ENCODE measurements at regions not wholly inside any gene's neighbourhood (a gene's known extent, or its start where the extent isn't known, plus 50 kb on each side); places are given as distances from the start of the nearest gene placed in this dataset.

- Histone ChIP-seq H3K4me3 (ENCODE audit: low read depth, low read length) (no peak overlapping the region), H3K27me3 (ENCODE audit: control insufficient read depth, insufficient read depth, low read length) (no peaks in the 10 kb centered on the region), H3K36me3 (ENCODE audit: control insufficient read depth, insufficient read depth, low read length) (no peaks in the 10 kb centered on the region)
- no peak for DNase-seq (ENCODE audit: low read depth)
- no peak for TF ChIP-seq CTCF (IDR thresholded peaks at IDR 0.05; ENCODE audit: insufficient read depth, low read length, poor library complexity, severe bottlenecking)
Observed at GRCh38 chr5:107169867-107170266, 500.9 kb downstream of the EFNA5 start.

DNA sequence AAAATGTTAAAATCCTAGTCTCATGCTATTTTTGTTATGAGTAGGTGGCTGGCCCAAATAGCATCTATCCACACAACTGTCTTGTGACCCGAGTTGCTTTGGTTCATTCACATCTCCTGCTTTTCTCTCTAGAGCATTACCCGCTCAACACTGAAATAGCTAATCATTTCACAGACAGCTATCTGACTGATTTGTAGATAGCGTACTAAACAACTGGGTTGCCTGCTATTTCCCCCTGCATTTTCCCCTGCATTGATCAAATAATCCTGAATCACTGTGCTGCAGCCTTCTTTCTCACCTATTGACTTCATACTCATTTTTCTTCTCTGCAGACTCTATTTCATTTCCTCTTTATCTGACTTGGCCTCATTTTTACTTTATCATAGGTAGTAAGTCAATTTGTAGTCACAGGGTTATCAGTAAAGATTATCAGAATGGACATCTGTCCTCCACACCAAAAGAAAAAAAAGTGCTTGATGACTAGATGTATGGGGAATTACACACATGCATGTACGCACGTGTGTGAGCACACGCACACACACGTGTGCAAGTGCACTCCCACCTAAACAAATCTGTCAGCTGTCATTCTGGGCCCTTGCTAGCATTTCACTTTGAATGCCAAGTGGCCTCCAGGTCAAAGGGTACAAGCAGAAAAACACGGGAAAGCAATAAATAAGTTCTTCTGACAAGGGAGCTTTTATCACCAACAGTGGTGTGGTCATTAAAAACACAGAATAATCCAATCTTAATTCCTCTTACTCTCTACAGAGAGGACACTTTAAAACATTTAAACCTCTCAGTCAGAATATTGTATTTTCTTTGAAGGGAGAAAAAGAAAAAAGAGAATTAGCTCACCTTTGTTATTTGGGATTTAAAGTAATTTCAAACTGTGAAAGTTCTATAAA, 501.6 kb downstream of the EFNA5 start:
- Histone ChIP-seq H3K4me3 (ENCODE audit: low read depth, low read length) (no peak overlapping the region), H3K27me3 (ENCODE audit: control insufficient read depth, insufficient read depth, low read length) (no peaks in the 10 kb centered on the region), H3K36me3 (ENCODE audit: control insufficient read depth, insufficient read depth, low read length) (no peaks in the 10 kb centered on the region)
- no peak for TF ChIP-seq CTCF (IDR thresholded peaks at IDR 0.05; ENCODE audit: insufficient read depth, low read length, poor library complexity, severe bottlenecking)
- no peak for DNase-seq (ENCODE audit: low read depth)

GRCh38 chr5:107168086-107168485, 502.7 kb downstream of the EFNA5 start:
- Histone ChIP-seq H3K36me3 (ENCODE audit: control insufficient read depth, insufficient read depth, low read length) (no peaks in the 10 kb centered on the region), H3K27me3 (ENCODE audit: control insufficient read depth, insufficient read depth, low read length) (no peaks in the 10 kb centered on the region), H3K4me3 (ENCODE audit: low read depth, low read length) (no peak overlapping the region)
- DNase-seq (ENCODE audit: low read depth): no peak
- no peak for TF ChIP-seq CTCF (IDR thresholded peaks at IDR 0.05; ENCODE audit: insufficient read depth, low read length, poor library complexity, severe bottlenecking)

DNA sequence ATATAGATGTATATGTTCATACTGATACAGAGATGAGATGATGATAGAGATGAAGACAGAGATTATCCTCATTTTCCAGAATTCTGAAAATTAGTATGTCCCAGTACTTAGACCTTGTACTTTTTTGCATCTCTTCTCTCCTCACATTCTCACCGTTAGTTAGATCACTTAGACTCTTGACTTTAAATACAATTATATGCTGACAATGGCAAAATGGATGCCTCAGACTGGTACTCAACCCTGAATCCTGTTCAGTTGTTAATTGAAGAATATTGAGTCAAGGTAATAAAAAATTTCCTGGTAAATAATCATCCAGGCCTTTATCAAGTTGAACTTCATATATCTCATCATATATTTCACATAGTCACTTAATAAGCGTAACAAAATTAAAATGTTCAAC, 505.4 kb downstream of the EFNA5 start:
- no peak for TF ChIP-seq CTCF (IDR thresholded peaks at IDR 0.05; ENCODE audit: insufficient read depth, low read length, poor library complexity, severe bottlenecking)
- Histone ChIP-seq H3K36me3 (ENCODE audit: control insufficient read depth, insufficient read depth, low read length) (no peaks in the 10 kb centered on the region), H3K4me3 (ENCODE audit: low read depth, low read length) (no peak overlapping the region), H3K27me3 (ENCODE audit: control insufficient read depth, insufficient read depth, low read length) (no peaks in the 10 kb centered on the region)
- DNase-seq (ENCODE audit: low read depth): no peak

DNA sequence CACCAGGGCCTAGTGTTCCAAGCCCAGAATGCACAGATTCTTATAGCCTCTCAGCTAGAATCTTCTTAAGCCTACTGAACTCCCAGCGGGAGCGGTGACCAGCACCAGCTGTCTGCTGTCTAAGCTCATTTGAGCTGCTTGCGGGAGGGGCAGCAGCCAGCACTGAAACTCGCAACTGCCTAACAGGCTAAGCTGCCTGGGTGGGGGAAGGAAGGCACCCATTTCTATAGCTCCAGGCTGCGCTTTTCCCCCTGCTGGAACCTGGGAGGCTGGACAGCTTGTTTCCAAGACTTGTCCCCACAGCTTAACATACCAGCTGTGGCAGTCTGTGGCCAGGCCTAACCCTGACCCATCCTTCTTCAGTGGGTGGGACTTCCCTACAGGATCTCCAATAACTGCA, 512.9 kb downstream of the EFNA5 start:
- H3K4me3 ChIP-seq (ENCODE audit: low read depth, low read length): no peak overlapping the region
- TF ChIP-seq CTCF (IDR thresholded peaks at IDR 0.05; ENCODE audit: insufficient read depth, low read length, poor library complexity, severe bottlenecking): no peak
- DNase-seq (ENCODE audit: low read depth): no peak
- H3K27me3 ChIP-seq (ENCODE audit: control insufficient read depth, insufficient read depth, low read length): no peaks in the 10 kb centered on the region
- H3K36me3 ChIP-seq (ENCODE audit: control insufficient read depth, insufficient read depth, low read length): no peaks in the 10 kb centered on the region

DNA sequence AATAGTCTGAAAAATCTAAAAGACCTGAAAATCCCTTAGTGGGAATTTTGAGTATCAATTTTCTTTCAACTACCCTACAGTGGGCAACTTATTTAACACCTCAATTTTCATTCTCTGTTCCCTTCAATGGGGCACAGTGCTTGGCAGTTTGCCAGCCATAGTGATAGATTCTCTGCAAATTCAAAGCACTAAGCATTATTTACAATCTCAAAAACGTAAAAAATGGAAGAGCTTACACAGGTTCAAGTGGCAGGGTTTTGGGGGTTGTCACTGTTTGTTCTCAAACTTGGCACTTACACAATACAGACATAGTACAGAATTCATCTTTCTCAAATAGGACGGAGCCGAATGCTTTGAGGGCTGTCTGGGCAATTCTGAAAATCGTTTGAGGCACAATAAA, 515.0 kb downstream of the EFNA5 start:
- no peak for DNase-seq (ENCODE audit: low read depth)
- no peak for TF ChIP-seq CTCF (IDR thresholded peaks at IDR 0.05; ENCODE audit: insufficient read depth, low read length, poor library complexity, severe bottlenecking)
- no peaks in the 10 kb centered on the region for H3K27me3 ChIP-seq (ENCODE audit: control insufficient read depth, insufficient read depth, low read length)
- H3K36me3 ChIP-seq (ENCODE audit: control insufficient read depth, insufficient read depth, low read length): no peaks in the 10 kb centered on the region
- no peak overlapping the region for H3K4me3 ChIP-seq (ENCODE audit: low read depth, low read length)
